ENCODE measurements at regions not wholly inside any gene's neighbourhood (a gene's known extent, or its start where the extent isn't known, plus 50 kb on each side); places are given as distances from the start of the nearest gene placed in this dataset.

- TF ChIP-seq CTCF (conservative IDR thresholded peaks at IDR 0.05), result no peak
- DNase-seq (ENCODE audit: low read depth, low spot score), result no peak
- Mint-ChIP-seq H3K4me1 (peaks cover 4% of the 10 kb centered on the region), H3K27me3 (ENCODE audit: low read depth) (no peaks in the 10 kb centered on the region), H3K36me3 (ENCODE audit: low read depth) (no peaks in the 10 kb centered on the region), H3K9me3 (peaks cover 4% of the 10 kb centered on the region), H3K27ac (ENCODE audit: unreplicated experiment) (no peak overlapping the region), H3K4me3 (no peak overlapping the region)
Observed at GRCh38 chr10:29099001-29099400, 189.9 kb upstream of the LYZL1 start.

GRCh38 chr10:29099415-29099814 lies 189.5 kb upstream of the LYZL1 start:
- Mint-ChIP-seq H3K9me3 (peaks cover 3% of the 10 kb centered on the region), H3K27ac (ENCODE audit: unreplicated experiment) (no peak overlapping the region), H3K4me1 (peaks cover 4% of the 10 kb centered on the region), H3K36me3 (ENCODE audit: low read depth) (no peaks in the 10 kb centered on the region), H3K4me3 (no peak overlapping the region), H3K27me3 (ENCODE audit: low read depth) (no peaks in the 10 kb centered on the region)
- TF ChIP-seq CTCF (conservative IDR thresholded peaks at IDR 0.05), result no peak
- DNase-seq (ENCODE audit: low read depth, low spot score), result no peak

- DNase-seq (ENCODE audit: low read depth, low spot score), result no peak
- no peak overlapping the region for H3K4me3 Mint-ChIP-seq
- no peaks in the 10 kb centered on the region for H3K27me3 Mint-ChIP-seq (ENCODE audit: low read depth)
- no peak overlapping the region for H3K27ac Mint-ChIP-seq (ENCODE audit: unreplicated experiment)
- peaks cover 8% of the 10 kb centered on the region for H3K4me1 Mint-ChIP-seq
- H3K36me3 Mint-ChIP-seq (ENCODE audit: low read depth), result no peaks in the 10 kb centered on the region
- TF ChIP-seq CTCF (conservative IDR thresholded peaks at IDR 0.05), result no peak
- peaks cover 3% of the 10 kb centered on the region for H3K9me3 Mint-ChIP-seq
Observed at GRCh38 chr10:29100505-29100904, 188.4 kb upstream of the LYZL1 start.

- Mint-ChIP-seq H3K4me3 (no peak overlapping the region), H3K9me3 (no peaks in the 10 kb centered on the region), H3K36me3 (ENCODE audit: low read depth) (no peaks in the 10 kb centered on the region), H3K27me3 (ENCODE audit: low read depth) (no peaks in the 10 kb centered on the region), H3K4me1 (peaks cover 13% of the 10 kb centered on the region), H3K27ac (ENCODE audit: unreplicated experiment) (no peak overlapping the region)
- no peak for DNase-seq (ENCODE audit: low read depth, low spot score)
- TF ChIP-seq CTCF (conservative IDR thresholded peaks at IDR 0.05), result no peak
Observed at GRCh38 chr10:29102233-29102632, 186.6 kb upstream of the LYZL1 start.

GRCh38 chr10:29102636-29103035 lies 186.2 kb upstream of the LYZL1 start:
- Mint-ChIP-seq H3K36me3 (ENCODE audit: low read depth) (no peaks in the 10 kb centered on the region), H3K4me1 (peaks cover 13% of the 10 kb centered on the region), H3K9me3 (no peaks in the 10 kb centered on the region), H3K27me3 (ENCODE audit: low read depth) (no peaks in the 10 kb centered on the region), H3K27ac (ENCODE audit: unreplicated experiment) (no peak overlapping the region), H3K4me3 (no peak overlapping the region)
- TF ChIP-seq CTCF (conservative IDR thresholded peaks at IDR 0.05), result no peak
- DNase-seq (ENCODE audit: low read depth, low spot score), result no peak

Data from neural crest cell (in vitro differentiated cells).